ENCODE measurements at regions not wholly inside any gene's neighbourhood (a gene's known extent, or its start where the extent isn't known, plus 50 kb on each side); places are given as distances from the start of the nearest gene placed in this dataset.
"Not testable (repeated sequence)": the region's sequence is repeated elsewhere in the genome, so short reads cannot be mapped to it uniquely, and the experiment has no call there.

- Mint-ChIP-seq H3K9me3 (peaks cover 13% of the 10 kb centered on the region), H3K4me1 (no peaks in the 10 kb centered on the region), H3K36me3 (no peaks in the 10 kb centered on the region), H3K4me3 (no peak overlapping the region), H3K27ac (no peak overlapping the region)
- ATAC-seq (no peak), DNase-seq (ENCODE audit: low spot score in 2 of 2) (no peak)
These were observed 415.1 kb upstream of the ADAMTSL1 start for GRCh38 chr9:18058564-18059442.

- no peak overlapping the region for H3K4me3 Mint-ChIP-seq
- ATAC-seq: no peak
- no peak overlapping the region for H3K27ac Mint-ChIP-seq
- no peaks in the 10 kb centered on the region for H3K36me3 Mint-ChIP-seq
- DNase-seq (ENCODE audit: low spot score in 2 of 2): no peak
- H3K4me1 Mint-ChIP-seq: no peaks in the 10 kb centered on the region
- H3K9me3 Mint-ChIP-seq: peaks cover 15% of the 10 kb centered on the region
These were observed 414.5 kb upstream of the ADAMTSL1 start for GRCh38 chr9:18059447-18059846.

DNA sequence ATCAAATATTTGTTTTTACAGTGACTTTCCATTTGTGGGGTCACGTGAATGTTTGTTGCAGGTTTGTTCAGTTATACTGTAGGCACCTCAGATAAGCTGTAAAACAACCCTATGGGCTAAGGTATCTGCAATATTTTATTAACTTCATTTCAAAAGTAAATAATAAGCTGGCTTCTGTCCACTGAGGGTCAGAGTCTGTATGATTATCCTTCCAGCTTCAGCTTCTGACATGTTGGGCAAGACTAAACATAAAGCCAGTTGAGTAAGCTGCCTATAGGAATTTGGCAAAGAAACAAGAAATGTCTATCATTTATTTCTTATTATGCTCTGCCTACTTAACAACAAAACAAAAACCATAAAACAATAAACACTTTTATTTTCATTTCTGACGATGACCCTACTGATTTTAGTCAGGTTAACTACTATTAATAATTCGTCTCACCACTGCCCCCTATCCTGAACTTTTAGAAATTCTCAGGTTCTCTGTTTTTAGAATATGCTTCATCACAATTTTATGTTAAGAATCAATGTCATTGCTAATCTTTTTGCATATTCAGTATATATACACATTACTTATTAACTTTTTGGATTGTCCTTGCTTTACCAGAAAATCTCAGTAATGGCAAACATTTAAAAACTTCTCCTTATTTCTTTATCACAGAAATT lies 413.6 kb upstream of the ADAMTSL1 start:
- Mint-ChIP-seq H3K27ac (no peak overlapping the region), H3K36me3 (no peaks in the 10 kb centered on the region), H3K4me1 (no peaks in the 10 kb centered on the region), H3K9me3 (peaks cover 17% of the 10 kb centered on the region), H3K4me3 (no peak overlapping the region)
- ATAC-seq: no peak
- DNase-seq (ENCODE audit: low spot score in 2 of 2): no peak

GRCh38 chr9:18061332-18061731 lies 412.6 kb upstream of the ADAMTSL1 start:
- peaks cover 15% of the 10 kb centered on the region for H3K9me3 Mint-ChIP-seq

DNA sequence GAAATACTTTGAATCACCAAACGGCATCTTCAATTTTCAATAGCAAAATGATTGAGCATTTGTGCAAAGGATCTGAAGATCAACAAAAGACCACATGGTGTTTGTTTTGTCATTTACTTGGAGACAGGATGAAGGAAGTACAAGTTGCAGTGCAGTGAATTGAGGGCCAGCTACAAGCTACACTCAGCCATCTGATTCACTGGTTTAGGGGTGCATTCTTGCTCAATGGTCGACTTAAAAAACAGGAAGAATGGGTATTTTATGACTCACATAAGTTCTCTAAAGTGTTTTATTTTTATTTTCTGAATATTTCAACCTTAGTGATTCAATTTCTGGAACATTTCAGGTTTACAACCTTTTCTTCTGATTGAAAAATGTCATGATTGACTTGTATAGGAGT lies 412.1 kb upstream of the ADAMTSL1 start:
- DNase-seq (ENCODE audit: low spot score in 2 of 2): no peak
- Mint-ChIP-seq H3K4me3 (no peak overlapping the region), H3K27ac (no peak overlapping the region), H3K9me3 (peaks cover 10% of the 10 kb centered on the region), H3K36me3 (no peaks in the 10 kb centered on the region), H3K4me1 (no peaks in the 10 kb centered on the region)
- no peak for ATAC-seq

More at GRCh38 chr9:18061332-18061731, 412.6 kb upstream of the ADAMTSL1 start:
- Mint-ChIP-seq H3K27ac (no peak overlapping the region), H3K4me1 (no peaks in the 10 kb centered on the region), H3K4me3 (no peak overlapping the region), H3K36me3 (no peaks in the 10 kb centered on the region)
- no peak for DNase-seq (ENCODE audit: low spot score in 2 of 2)
- no peak for ATAC-seq

GRCh38 chr9:18063856-18064390 lies 410.0 kb upstream of the ADAMTSL1 start:
- no peak overlapping the region for H3K4me3 Mint-ChIP-seq
- H3K27ac Mint-ChIP-seq: no peak overlapping the region
- no peak for ATAC-seq

DNA sequence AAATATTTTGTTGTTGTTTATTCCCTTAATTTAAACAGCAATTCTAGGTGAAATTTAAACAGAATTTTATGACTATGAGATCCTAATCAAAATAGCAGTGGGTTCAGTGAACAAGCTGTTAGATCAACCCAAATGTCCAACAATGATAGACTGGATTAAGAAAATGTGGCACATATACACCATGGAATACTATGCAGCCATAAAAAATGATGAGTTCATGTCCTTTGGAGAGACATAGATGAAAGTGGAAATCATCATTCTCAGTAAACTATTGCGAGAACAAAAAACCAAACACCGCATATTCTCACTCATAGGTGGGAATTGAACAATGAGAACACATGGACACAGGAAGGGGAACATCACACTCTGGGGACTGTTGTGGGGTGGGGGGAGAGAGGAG lies 407.3 kb upstream of the ADAMTSL1 start:
- not testable (repeated sequence) for H3K36me3 Mint-ChIP-seq; ATAC-seq; H3K4me3 Mint-ChIP-seq; H3K4me1 Mint-ChIP-seq; H3K9me3 Mint-ChIP-seq; H3K27ac Mint-ChIP-seq; DNase-seq (ENCODE audit: low spot score in 2 of 2)

More at GRCh38 chr9:18063856-18064390, 410.0 kb upstream of the ADAMTSL1 start:
- peaks cover 6% of the 10 kb centered on the region for H3K9me3 Mint-ChIP-seq
- H3K4me1 Mint-ChIP-seq: no peaks in the 10 kb centered on the region
- no peaks in the 10 kb centered on the region for H3K36me3 Mint-ChIP-seq
- no peak for DNase-seq (ENCODE audit: low spot score in 2 of 2)

DNA sequence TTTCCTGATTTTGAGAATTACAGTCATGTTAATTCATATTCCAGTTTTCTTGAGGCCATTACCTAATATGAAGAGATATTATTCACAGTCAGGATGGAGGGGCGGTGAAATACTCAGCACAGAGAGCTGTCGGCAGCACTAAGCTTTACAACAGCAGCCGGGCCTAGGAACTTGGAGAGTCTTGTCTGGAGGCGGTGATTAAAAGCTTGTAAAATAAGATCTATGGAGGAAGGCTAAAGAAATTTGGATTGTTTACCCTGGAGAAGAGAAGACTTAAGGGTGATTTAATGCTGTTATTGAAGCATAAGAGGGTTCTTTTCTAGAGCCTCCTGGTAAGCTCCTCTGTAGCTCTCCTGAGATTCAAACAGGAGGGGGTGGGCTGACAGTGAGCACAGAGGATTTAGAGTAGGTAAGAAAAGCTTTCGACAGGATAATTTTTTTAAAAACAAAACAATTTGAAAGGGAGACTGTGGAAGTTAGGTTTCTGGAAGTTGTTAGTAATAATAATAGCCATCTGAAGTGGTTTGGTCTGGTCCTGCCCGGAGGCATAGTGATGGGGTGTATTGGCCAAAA lies 406.3 kb upstream of the ADAMTSL1 start:
- DNase-seq (ENCODE audit: low spot score in 2 of 2) (no peak), ATAC-seq (no peak)
- H3K4me1 Mint-ChIP-seq: no peaks in the 10 kb centered on the region
- H3K27ac Mint-ChIP-seq: no peak overlapping the region
- H3K9me3 Mint-ChIP-seq: peaks cover 6% of the 10 kb centered on the region
- H3K4me3 Mint-ChIP-seq: no peak overlapping the region
- H3K36me3 Mint-ChIP-seq: no peaks in the 10 kb centered on the region

DNA sequence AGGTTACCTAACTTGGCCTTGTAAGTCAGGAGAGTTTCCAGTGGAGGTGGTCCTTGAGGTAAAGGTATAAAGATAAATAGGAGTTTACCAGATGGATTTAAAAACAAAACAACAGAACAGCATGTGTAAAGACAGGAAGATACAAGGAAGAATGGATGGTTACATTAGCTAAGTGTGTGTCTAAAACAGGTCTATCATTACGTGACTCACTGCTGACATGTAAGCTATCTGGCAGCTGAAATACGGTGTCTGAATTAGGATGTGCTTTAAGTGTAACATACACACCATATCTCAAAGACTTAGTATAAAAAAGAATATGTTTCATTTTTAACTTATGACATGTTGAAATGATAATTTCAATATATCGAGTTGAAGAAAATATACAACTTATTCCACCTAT lies 405.1 kb upstream of the ADAMTSL1 start:
- no peaks in the 10 kb centered on the region for H3K4me1 Mint-ChIP-seq

DNA sequence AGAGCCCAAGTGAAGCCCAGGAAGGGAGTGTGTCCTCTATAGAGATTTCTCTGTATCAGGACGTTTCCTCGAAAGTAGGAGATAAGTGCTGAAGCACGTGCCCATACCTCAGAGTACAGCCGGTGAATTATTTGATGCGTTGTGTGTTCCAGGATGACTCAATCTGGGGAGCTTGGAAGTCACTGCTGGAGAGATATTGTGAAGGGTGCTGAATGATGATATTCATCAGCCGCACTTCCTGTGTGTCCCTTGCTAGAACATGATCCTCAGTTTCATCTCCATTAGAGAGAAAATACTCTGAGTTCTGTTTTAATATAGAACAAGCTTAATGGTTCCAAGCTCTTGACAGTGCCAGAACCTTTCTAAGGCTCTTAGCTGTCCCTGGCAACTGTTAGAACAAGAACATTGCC lies 402.3 kb upstream of the ADAMTSL1 start:
- ATAC-seq: no peak
- H3K9me3 Mint-ChIP-seq: peaks cover 3% of the 10 kb centered on the region

More for the DNA sequence above, 405.1 kb upstream of the ADAMTSL1 start:
- Mint-ChIP-seq H3K36me3 (no peaks in the 10 kb centered on the region), H3K4me3 (no peak overlapping the region), H3K9me3 (peaks cover 5% of the 10 kb centered on the region), H3K27ac (no peak overlapping the region)
- no peak for ATAC-seq
- DNase-seq (ENCODE audit: low spot score in 2 of 2): no peak

DNA sequence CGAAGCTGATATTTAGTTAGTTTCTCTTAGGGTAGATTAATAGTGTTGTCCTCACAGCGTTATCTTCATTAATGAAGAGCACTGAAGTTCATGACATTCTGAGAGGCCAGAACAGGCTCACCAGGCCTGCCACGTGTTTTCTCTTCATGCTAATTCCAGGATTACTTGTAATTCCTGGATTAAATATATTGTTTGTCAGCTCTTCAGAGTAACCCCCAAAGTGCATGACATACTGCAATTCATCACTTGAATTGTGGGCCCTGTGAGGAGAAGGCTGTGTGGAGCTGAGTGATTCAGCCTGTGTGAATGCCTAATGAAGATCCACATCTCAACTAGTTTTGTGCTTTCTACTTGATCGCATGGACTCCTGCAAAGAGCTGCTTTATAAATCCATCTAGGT lies 401.0 kb upstream of the ADAMTSL1 start:
- Mint-ChIP-seq H3K4me3 (no peak overlapping the region), H3K27ac (no peak overlapping the region), H3K9me3 (peaks cover 9% of the 10 kb centered on the region), H3K4me1 (no peaks in the 10 kb centered on the region), H3K36me3 (no peaks in the 10 kb centered on the region)
- DNase-seq (ENCODE audit: low spot score in 2 of 2): no peak
- ATAC-seq: no peak

More for the DNA sequence above, 402.3 kb upstream of the ADAMTSL1 start:
- H3K36me3 Mint-ChIP-seq: no peaks in the 10 kb centered on the region
- no peak for DNase-seq (ENCODE audit: low spot score in 2 of 2)
- no peak overlapping the region for H3K27ac Mint-ChIP-seq
- H3K4me3 Mint-ChIP-seq: no peak overlapping the region
- no peaks in the 10 kb centered on the region for H3K4me1 Mint-ChIP-seq

GRCh38 chr9:18074041-18074440 lies 399.9 kb upstream of the ADAMTSL1 start:
- no peaks in the 10 kb centered on the region for H3K36me3 Mint-ChIP-seq
- ATAC-seq (no peak), DNase-seq (ENCODE audit: low spot score in 2 of 2) (no peak)
- H3K4me1 Mint-ChIP-seq: no peaks in the 10 kb centered on the region
- H3K9me3 Mint-ChIP-seq: peaks cover 9% of the 10 kb centered on the region
- H3K27ac Mint-ChIP-seq: no peak overlapping the region
- no peak overlapping the region for H3K4me3 Mint-ChIP-seq

- Mint-ChIP-seq H3K36me3 (no peaks in the 10 kb centered on the region), H3K27ac (no peak overlapping the region), H3K4me1 (no peaks in the 10 kb centered on the region), H3K4me3 (no peak overlapping the region), H3K9me3 (peaks cover 14% of the 10 kb centered on the region)
- no peak for ATAC-seq
- no peak for DNase-seq (ENCODE audit: low spot score in 2 of 2)
These were observed 398.6 kb upstream of the ADAMTSL1 start for GRCh38 chr9:18075253-18075952.

DNA sequence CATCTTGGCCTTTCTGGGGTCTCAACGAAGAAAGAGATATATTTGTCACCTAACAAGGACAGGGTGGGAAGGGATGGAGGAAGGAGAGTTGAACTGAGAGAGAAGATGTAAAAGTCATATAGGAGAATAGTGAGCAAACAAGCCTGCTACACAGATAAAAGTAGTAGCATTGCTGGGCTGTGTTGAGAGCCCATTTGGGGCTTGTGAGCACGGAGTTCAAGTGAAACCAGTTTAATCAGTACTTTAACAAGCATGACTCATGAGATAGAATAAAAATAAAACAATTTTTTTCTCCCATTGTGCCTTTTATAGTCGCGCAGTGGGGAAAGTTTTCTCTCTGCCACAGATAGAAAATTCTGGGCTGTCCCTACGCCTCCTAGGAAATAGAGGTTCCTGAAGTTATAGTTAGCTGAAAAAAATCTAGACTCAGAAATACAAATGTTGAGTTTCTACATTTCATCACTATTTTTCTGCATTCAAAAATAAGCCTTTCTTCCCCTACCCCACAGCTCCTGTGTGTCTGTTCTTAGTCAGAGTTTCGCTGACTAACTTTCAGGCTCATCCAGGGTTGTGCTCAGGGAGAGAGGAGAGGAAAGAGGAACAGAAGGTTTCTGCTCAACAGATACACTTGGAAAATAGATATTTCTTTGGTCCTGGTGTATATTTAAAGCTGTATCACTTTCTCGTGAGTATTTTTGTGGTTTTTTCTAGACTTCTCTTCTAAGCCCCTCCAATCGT lies 395.8 kb upstream of the ADAMTSL1 start:
- ATAC-seq (no peak), DNase-seq (ENCODE audit: low spot score in 2 of 2) (no peak)
- peaks cover 14% of the 10 kb centered on the region for H3K9me3 Mint-ChIP-seq
- no peaks in the 10 kb centered on the region for H3K4me1 Mint-ChIP-seq
- no peak overlapping the region for H3K27ac Mint-ChIP-seq
- H3K36me3 Mint-ChIP-seq: no peaks in the 10 kb centered on the region
- H3K4me3 Mint-ChIP-seq: no peak overlapping the region

All from stimulated activated effector memory CD8-positive, alpha-beta T cell treated with anti-CD3 and anti-CD28 coated beads, Interleukin-12 subunit alpha, Interleukin-12 subunit beta, amount 100 ng/mL, for 72 hours (primary cell).